Kidney (tissue), 13 donors: ENCODE measurements at regions not wholly inside any gene's neighbourhood (a gene's known extent, or its start where the extent isn't known, plus 50 kb on each side); places are given as distances from the start of the nearest gene placed in this dataset.

Experiments used
- DNase-seq, 5 donors: peaks; one replicate each; pipeline ENCODE4 v3.0.0-alpha.2; 2013 to 2020
- FAIRE-seq: peaks from 2 replicates; lab custom pipeline; 2012; peaks lifted over from hg19 to GRCh38; lab: Jason Lieb, UNC
- H3K27ac ChIP-seq, 2 donors: one replicate each; pipeline ENCODE4 v1.7.0; 2013; ENCODE audit warnings: low read depth in 2 of 2, low read length in 2 of 2, inconsistent platforms in 1 of 2
- H3K27me3 ChIP-seq: one replicate; pipeline ENCODE4 v1.7.1; 2013; ENCODE audit warnings: low read length, inconsistent platforms; ENCODE audit not compliant: control insufficient read depth, insufficient read depth
- H3K36me3 ChIP-seq, 3 donors: one replicate each; pipeline versions ENCODE4 v1.7.0 to v1.7.1; 2013; ENCODE audit warnings: low read length in 3 of 3, control low read depth in 1 of 3, inconsistent platforms in 1 of 3; ENCODE audit not compliant: insufficient read depth in 3 of 3, control insufficient read depth in 2 of 3
- H3K4me1 ChIP-seq, 3 donors: one replicate each; pipeline versions ENCODE4 v1.7.0 to v1.7.1; 2013; ENCODE audit warnings: low read length in 3 of 3, inconsistent platforms in 1 of 3, low read depth in 1 of 3; ENCODE audit not compliant: control insufficient read depth in 2 of 3, insufficient read depth in 2 of 3
- H3K4me3 ChIP-seq, 3 donors: one replicate each; pipeline versions ENCODE4 v1.7.0 to v1.8.1; 2013; ENCODE audit warnings: low read length in 3 of 3, control low read depth in 1 of 3, inconsistent platforms in 1 of 3
- H3K9ac ChIP-seq, 3 donors: one replicate each; pipeline versions ENCODE4 v1.7.0 to v1.7.1; 2013; ENCODE audit warnings: low read length in 3 of 3, control low read depth in 1 of 3, inconsistent platforms in 1 of 3
- H3K9me3 ChIP-seq, 3 donors: one replicate each; pipeline versions ENCODE4 v1.7.0 to v1.7.1; 2013; ENCODE audit warnings: low read length in 3 of 3, control low read depth in 1 of 3, inconsistent platforms in 1 of 3; ENCODE audit not compliant: control insufficient read depth in 2 of 3, insufficient read depth in 1 of 3
- CTCF ChIP-seq: IDR thresholded peaks from 3 replicates; pipeline ENCODE4 v1.5.1; 2012; ENCODE audit warnings: mild to moderate bottlenecking, moderate library complexity, borderline replicate concordance; ENCODE audit not compliant: insufficient read depth; ENCODE audit errors: extremely low read depth
- intact Hi-C: fragments of 100-400 bp; cut with DNase I; formaldehyde crosslinking; loops from one replicate; pipeline ENCODE4 v1.11.1; 2022
- donor health status: control.
- donor health status: control.
- donor health status: control.
- donor health status: control.
- donor health status: control.
- donor health status: DM: yes; HTN: yes; CAD: no.
- donor health status: Normal renal cell carcinoma (clear cell type).

GRCh38 chr9:108095496-108095895 lies 605.9 kb upstream of the KLF4 start:
- FAIRE-seq (no peak), DNase-seq (no peak)
- no peak for TF ChIP-seq CTCF
- intact Hi-C loops, result no loop called here
- Histone ChIP-seq H3K4me3 (no peak overlapping the region), H3K36me3 (no peaks in the 10 kb centered on the region), H3K9me3 (no peaks in the 10 kb centered on the region), H3K27me3 (no peaks in the 10 kb centered on the region), H3K4me1 (no peaks in the 10 kb centered on the region), H3K27ac (no peak overlapping the region), H3K9ac (no peak overlapping the region)

GRCh38 chr9:108094676-108094993 lies 605.1 kb upstream of the KLF4 start:
- H3K4me3 ChIP-seq, result no peak overlapping the region
- intact Hi-C loops, result no loop called here
- FAIRE-seq, result no peak
- H3K4me1 ChIP-seq, result no peaks in the 10 kb centered on the region
- H3K27ac ChIP-seq, result no peak overlapping the region
- H3K36me3 ChIP-seq, result no peaks in the 10 kb centered on the region
- no peak for TF ChIP-seq CTCF
- no peak for DNase-seq
- H3K27me3 ChIP-seq, result no peaks in the 10 kb centered on the region
- H3K9ac ChIP-seq, result no peak overlapping the region
- no peaks in the 10 kb centered on the region for H3K9me3 ChIP-seq

- no peak overlapping the region for H3K4me3 ChIP-seq
- no peaks in the 10 kb centered on the region for H3K9me3 ChIP-seq
- intact Hi-C loops, result no loop called here
- FAIRE-seq (no peak), DNase-seq (no peak)
- H3K9ac ChIP-seq, result no peak overlapping the region
- H3K4me1 ChIP-seq, result no peaks in the 10 kb centered on the region
- H3K36me3 ChIP-seq, result no peaks in the 10 kb centered on the region
- no peak for TF ChIP-seq CTCF
- no peak overlapping the region for H3K27ac ChIP-seq
- no peaks in the 10 kb centered on the region for H3K27me3 ChIP-seq
These were observed 604.5 kb upstream of the KLF4 start for GRCh38 chr9:108093773-108094675.
